Fibroblast of gingiva (primary cell): ENCODE measurements at regions not wholly inside any gene's neighbourhood (a gene's known extent, or its start where the extent isn't known, plus 50 kb on each side); places are given as distances from the start of the nearest gene placed in this dataset.
A peak's percentile ranks its signal among the peaks of the same experiment; 100 is the strongest.

Experiments used
- DNase-seq: peaks from one replicate; pipeline ENCODE4 v3.0.0-alpha.2; 2011; ENCODE audit warnings: low read depth

DNA sequence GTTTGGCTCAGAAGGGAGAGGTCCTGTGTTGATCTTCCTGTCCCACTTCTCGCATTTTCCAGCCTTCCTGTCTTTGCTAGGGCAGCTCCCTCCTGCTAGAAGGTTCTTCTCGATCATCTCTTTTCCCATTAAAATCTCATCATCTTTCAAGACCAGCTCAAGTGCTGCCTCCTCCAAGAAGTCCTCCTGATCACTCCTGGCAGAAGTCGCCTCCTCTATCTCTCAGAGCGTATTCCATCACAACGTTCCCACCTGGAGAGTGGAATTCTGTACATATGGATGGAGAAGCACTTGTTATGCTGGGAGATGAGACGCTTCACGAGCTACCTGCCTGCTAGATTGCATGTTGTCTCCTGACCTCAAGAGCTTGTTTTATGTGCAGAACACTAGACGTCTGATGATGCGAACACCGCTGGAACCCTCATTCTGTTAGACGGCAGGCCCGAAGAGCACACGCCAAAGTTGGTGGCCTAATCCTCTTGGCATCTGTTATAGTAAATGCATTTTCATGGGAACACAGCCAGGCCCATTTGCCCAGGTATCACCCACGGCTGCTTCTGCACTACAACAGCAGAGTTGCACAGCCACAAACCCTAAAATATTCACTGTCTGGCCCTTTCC is 68.0 kb upstream of the INSIG1 start:
- no peak for DNase-seq

- DNase-seq, result peak; percentile 95
Observed at GRCh38 chr7:155230169-155230593, 67.5 kb upstream of the INSIG1 start.

DNA sequence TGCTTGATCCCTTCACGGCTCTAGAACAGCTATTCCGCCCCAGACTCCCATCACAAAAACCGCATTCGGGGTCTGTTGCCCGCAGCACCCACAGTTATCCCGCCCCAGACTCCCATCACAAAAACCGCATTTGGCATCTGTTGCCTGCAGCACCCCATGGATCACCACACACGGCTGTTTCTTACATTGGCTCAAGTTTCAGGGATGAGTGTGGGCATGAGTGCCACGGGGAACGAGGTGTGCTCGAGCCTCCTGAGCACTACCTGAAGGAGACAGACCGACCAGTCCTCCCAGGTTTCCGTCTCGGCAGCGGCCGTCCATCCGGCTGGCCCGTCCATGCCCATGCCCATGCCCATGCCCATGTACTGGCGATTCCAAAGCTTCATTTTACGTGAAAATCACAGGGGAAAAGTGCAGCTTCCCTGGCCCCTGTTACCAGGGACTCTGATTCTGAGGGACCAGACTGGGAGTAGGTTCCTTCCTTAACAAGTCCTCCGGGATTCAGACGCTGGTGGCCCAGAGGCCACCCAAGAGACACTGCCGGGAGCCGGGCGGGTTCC is 66.4 kb upstream of the INSIG1 start:
- DNase-seq, result no peak

- no peak for DNase-seq
Observed at GRCh38 chr7:155231941-155232340, 65.7 kb upstream of the INSIG1 start.

DNA sequence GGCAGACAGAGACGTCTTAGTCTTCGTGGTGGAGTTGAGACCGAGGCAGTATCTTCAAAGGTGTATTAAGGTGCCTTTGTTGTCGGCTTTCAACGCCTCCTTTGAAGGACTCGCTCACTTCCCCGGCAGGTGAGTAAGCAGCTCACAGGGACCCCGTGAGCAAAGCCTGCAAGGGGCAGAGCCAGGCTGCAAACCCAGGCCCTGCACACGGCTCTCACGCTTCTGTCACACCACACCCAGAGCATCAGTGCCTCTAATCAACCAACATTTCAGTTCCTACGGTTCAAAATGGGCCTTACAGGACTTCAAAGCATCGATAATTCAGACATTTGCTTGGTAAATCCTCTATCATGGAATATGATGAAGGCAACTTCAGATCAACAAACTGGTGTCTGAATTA is 64.8 kb upstream of the INSIG1 start:
- no peak for DNase-seq

- DNase-seq, result peak; percentile 85
Observed at GRCh38 chr7:155233311-155234157, 64.1 kb upstream of the INSIG1 start.

- no peak for DNase-seq
Observed at GRCh38 chr7:155234158-155234492, 63.6 kb upstream of the INSIG1 start.

DNA sequence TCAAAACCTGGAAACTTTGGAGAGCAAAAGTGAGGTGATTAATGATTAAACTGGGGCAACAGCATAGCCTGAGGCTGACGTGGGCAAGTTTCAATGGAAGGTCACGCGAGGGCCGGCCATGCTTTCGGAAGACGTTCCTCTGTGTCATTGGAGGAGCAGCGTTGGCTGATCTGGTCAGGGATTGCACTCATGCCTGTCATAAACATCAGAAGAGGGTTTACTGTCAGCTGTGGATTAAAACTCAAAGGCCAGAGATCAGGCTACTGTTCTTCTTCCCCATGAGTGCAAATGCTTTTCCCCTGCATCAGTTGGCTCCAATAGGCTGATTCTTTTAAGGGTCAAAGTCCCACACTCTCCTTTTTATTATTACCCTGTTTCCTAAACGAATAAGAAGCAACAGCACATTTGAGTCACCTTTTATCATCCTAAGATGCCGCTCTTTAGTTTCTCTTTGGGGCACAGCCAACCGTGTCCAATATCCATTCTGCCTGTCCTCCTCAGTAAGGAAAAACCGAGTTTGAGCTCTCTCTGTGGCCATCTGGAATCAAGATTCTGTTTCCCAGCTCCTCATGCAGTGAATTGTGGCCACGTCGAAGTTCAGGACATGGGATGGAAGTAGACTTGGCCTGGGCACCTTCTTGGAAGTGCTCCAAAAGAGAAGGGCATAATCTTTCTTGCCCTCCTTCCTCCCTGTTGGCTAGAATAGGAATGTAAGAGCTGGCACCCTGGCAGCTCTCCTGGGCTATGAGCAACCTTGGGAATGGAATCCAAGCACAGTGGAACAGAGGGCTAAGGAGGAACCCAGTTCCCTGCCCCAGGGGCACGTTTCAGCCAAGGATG is 62.5 kb upstream of the INSIG1 start:
- no peak for DNase-seq

- no peak for DNase-seq
Observed at GRCh38 chr7:155236386-155236785, 61.3 kb upstream of the INSIG1 start.

DNA sequence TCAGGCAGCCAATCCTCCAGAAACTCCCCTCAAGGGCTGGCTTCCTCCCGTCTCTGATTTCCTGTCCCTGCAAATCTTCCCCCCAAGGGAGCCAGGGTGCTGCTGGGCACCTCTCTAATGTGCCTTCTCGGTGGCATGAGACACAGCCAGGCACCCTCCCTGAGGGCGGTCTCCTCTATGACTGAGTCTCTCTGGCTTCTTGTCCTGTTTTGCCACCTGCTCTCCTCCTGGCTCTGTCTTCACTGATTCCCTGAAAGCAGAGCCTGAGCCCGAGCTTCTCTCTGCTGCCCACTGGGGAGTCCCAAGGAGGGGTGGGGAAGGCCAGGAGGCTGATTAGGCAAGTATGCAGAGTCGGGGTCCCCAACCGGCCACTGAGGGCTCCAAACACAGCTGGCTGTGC is 60.4 kb upstream of the INSIG1 start:
- no peak for DNase-seq

DNA sequence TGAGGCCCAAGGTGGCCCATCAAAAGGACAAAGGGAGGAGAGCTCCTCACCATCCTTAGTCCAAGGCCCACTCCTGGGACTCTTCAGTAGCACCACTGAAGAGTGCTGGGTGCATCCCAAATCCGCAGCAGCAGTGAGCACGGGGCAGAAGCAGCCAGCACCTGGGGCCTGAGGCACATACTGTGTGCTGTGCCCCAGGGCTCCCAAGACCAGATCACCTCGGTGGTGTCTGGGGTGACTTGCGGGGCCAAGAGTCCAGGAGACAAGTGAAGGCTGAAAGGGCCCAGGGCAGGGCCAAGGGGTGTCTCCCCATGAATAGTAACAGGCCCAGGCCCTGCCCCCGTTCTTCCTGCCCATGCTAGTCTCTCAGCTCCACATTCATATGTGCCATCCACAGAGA is 59.9 kb upstream of the INSIG1 start:
- no peak for DNase-seq

GRCh38 chr7:155239431-155240087 is 58.1 kb upstream of the INSIG1 start:
- peak; percentile 34 for DNase-seq

DNA sequence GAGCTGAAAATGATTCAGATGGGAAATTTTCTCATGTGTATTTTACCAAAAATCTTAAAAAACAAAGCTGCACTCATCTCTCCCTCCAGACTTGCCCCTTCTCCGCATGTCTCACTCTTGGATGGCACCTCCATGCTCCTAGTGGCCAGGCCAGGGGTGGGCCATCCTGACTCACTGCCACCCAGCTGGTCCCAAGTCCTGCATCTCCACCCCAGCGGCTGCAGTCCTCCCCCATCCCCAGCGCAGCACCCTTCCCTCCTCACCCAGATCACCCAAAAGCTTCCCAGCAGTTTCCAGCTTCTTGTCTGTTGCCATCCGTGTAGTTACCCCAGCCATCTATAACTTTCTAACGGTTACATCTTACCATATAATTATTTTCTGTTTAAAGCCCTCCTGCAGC is 53.0 kb upstream of the INSIG1 start:
- DNase-seq, result no peak

GRCh38 chr7:155247479-155248365 is 50.0 kb upstream of the INSIG1 start:
- no peak for DNase-seq
